Astrocyte (in vitro differentiated cells and primary cell): ENCODE measurements at regions not wholly inside any gene's neighbourhood (a gene's known extent, or its start where the extent isn't known, plus 50 kb on each side); places are given as distances from the start of the nearest gene placed in this dataset.

Experiments used
- DNase-seq: peaks from one replicate; pipeline ENCODE4 v3.0.0-alpha.2; 2010; ENCODE audit warnings: low read depth
- FAIRE-seq: peaks from 2 replicates; lab custom pipeline; 2011; peaks lifted over from hg19 to GRCh38; lab: Jason Lieb, UNC
- H2AFZ ChIP-seq: 2 replicates; pipeline ENCODE4 v1.6.0; 2012; ENCODE audit warnings: low read depth, low read length, inconsistent platforms
- H3K27ac ChIP-seq: 2 replicates; pipeline ENCODE4 v1.5.1; 2011; ENCODE audit warnings: low read depth, low read length, inconsistent platforms
- H3K27me3 ChIP-seq: 2 replicates; pipeline ENCODE4 v1.6.0; 2011; ENCODE audit warnings: low read length, inconsistent platforms; ENCODE audit not compliant: insufficient read depth
- H3K36me3 ChIP-seq: 2 replicates; pipeline ENCODE4 v1.5.1; 2011; ENCODE audit warnings: low read length, inconsistent platforms; ENCODE audit not compliant: insufficient read depth
- H3K4me1 ChIP-seq: 2 replicates; pipeline ENCODE4 v1.5.1; 2011; ENCODE audit warnings: low read length, inconsistent platforms; ENCODE audit not compliant: insufficient read depth
- H3K4me2 ChIP-seq: 2 replicates; pipeline ENCODE4 v1.6.0; 2012; ENCODE audit warnings: low read length, inconsistent platforms
- H3K4me3 ChIP-seq: 2 replicates; pipeline ENCODE4 v1.5.1; 2011; ENCODE audit warnings: low read depth, mild to moderate bottlenecking, low read length, inconsistent platforms; ENCODE audit not compliant: insufficient read depth
- H3K79me2 ChIP-seq: 2 replicates; pipeline ENCODE4 v1.6.0; 2012; ENCODE audit warnings: mild to moderate bottlenecking, low read length, inconsistent platforms; ENCODE audit not compliant: insufficient read depth
- H3K9ac ChIP-seq: 2 replicates; pipeline ENCODE4 v1.6.0; 2012; ENCODE audit warnings: mild to moderate bottlenecking, low read length, inconsistent platforms
- H3K9me3 ChIP-seq: 2 replicates; pipeline ENCODE4 v1.5.1; 2012; ENCODE audit warnings: low read depth, mild to moderate bottlenecking, low read length, inconsistent platforms; ENCODE audit not compliant: insufficient read depth
- H4K20me1 ChIP-seq: 2 replicates; pipeline ENCODE4 v1.6.0; 2012; ENCODE audit warnings: low read length, inconsistent platforms; ENCODE audit not compliant: insufficient read depth
- H3K27ac Mint-ChIP-seq: one replicate; pipeline ENCODE4 v1.8.0; 2021; ENCODE audit warnings: mild to moderate bottlenecking, mixed read lengths; ENCODE audit not compliant: unreplicated experiment
- H3K27me3 Mint-ChIP-seq: one replicate; pipeline ENCODE4 v1.8.0; 2021; ENCODE audit warnings: low read depth, mixed read lengths; ENCODE audit not compliant: unreplicated experiment
- H3K36me3 Mint-ChIP-seq: one replicate; pipeline ENCODE4 v1.8.0; 2021; ENCODE audit warnings: low read depth, mixed read lengths; ENCODE audit not compliant: unreplicated experiment
- H3K4me1 Mint-ChIP-seq: one replicate; pipeline ENCODE4 v1.8.0; 2021; ENCODE audit warnings: low read depth, mixed read lengths; ENCODE audit not compliant: unreplicated experiment
- H3K4me3 Mint-ChIP-seq: one replicate; pipeline ENCODE4 v1.8.0; 2021; ENCODE audit warnings: mild to moderate bottlenecking, moderate library complexity, mixed read lengths; ENCODE audit not compliant: unreplicated experiment
- H3K9me3 Mint-ChIP-seq: one replicate; pipeline ENCODE4 v1.8.0; 2021; ENCODE audit warnings: mild to moderate bottlenecking, mixed read lengths; ENCODE audit not compliant: unreplicated experiment
- EZH2 ChIP-seq: IDR thresholded peaks from 2 replicates; pipeline ENCODE4 v1.6.1; 2012; ENCODE audit warnings: mild to moderate bottlenecking, low read length, inconsistent platforms; ENCODE audit not compliant: insufficient read depth
- TF ChIP-seq, protein P1 (sequence below): IDR thresholded peaks from 2 replicates; pipeline ENCODE4 v1.5.1; 2011; ENCODE audit warnings: low read depth, mild to moderate bottlenecking, inconsistent platforms, low read length, moderate library complexity; ENCODE audit not compliant: insufficient read depth

- H2AFZ ChIP-seq, result no peak overlapping the region
- no peaks in the 10 kb centered on the region for H3K9me3 ChIP-seq
- no peak overlapping the region for H3K4me2 ChIP-seq
- H3K4me3 ChIP-seq, result no peak overlapping the region
- Mint-ChIP-seq H3K27me3 (no peaks in the 10 kb centered on the region), H3K9me3 (peaks cover 6% of the 10 kb centered on the region), H3K36me3 (no peaks in the 10 kb centered on the region), H3K4me1 (peaks cover 12% of the 10 kb centered on the region), H3K4me3 (no peak overlapping the region), H3K27ac (no peak overlapping the region)
- H3K27ac ChIP-seq, result no peak overlapping the region
- FAIRE-seq (no peak), DNase-seq (no peak)
- no peaks in the 10 kb centered on the region for H4K20me1 ChIP-seq
- TF ChIP-seq, protein P1, sequence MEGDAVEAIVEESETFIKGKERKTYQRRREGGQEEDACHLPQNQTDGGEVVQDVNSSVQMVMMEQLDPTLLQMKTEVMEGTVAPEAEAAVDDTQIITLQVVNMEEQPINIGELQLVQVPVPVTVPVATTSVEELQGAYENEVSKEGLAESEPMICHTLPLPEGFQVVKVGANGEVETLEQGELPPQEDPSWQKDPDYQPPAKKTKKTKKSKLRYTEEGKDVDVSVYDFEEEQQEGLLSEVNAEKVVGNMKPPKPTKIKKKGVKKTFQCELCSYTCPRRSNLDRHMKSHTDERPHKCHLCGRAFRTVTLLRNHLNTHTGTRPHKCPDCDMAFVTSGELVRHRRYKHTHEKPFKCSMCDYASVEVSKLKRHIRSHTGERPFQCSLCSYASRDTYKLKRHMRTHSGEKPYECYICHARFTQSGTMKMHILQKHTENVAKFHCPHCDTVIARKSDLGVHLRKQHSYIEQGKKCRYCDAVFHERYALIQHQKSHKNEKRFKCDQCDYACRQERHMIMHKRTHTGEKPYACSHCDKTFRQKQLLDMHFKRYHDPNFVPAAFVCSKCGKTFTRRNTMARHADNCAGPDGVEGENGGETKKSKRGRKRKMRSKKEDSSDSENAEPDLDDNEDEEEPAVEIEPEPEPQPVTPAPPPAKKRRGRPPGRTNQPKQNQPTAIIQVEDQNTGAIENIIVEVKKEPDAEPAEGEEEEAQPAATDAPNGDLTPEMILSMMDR, result no peak
- no peak for TF ChIP-seq EZH2
- no peaks in the 10 kb centered on the region for H3K27me3 ChIP-seq
- no peaks in the 10 kb centered on the region for H3K79me2 ChIP-seq
- peaks cover 21% of the 10 kb centered on the region for H3K4me1 ChIP-seq
- H3K9ac ChIP-seq, result no peak overlapping the region
- no peaks in the 10 kb centered on the region for H3K36me3 ChIP-seq
Measured at GRCh38 chr3:177536873-177537272, 339.6 kb upstream of the TBL1XR1 start.

GRCh38 chr3:177537612-177538011 lies 340.3 kb upstream of the TBL1XR1 start:
- Histone ChIP-seq H4K20me1 (no peaks in the 10 kb centered on the region), H3K9me3 (no peaks in the 10 kb centered on the region), H3K27ac (no peak overlapping the region), H3K27me3 (no peaks in the 10 kb centered on the region), H3K4me1 (peaks cover 21% of the 10 kb centered on the region), H3K36me3 (no peaks in the 10 kb centered on the region), H3K9ac (no peak overlapping the region), H2AFZ (no peak overlapping the region), H3K4me3 (no peak overlapping the region), H3K79me2 (no peaks in the 10 kb centered on the region), H3K4me2 (peak overlapping the region; percentile 57)
- H3K9me3 Mint-ChIP-seq, result peaks cover 5% of the 10 kb centered on the region
- no peak overlapping the region for H3K4me3 Mint-ChIP-seq
- no peaks in the 10 kb centered on the region for H3K27me3 Mint-ChIP-seq
- peak overlapping the region; percentile 37 for H3K27ac Mint-ChIP-seq
- H3K36me3 Mint-ChIP-seq, result no peaks in the 10 kb centered on the region
- no peak for FAIRE-seq
- H3K4me1 Mint-ChIP-seq, result peaks cover 12% of the 10 kb centered on the region
- no peak for DNase-seq
- TF ChIP-seq EZH2, result no peak
- TF ChIP-seq, protein P1, result no peak

DNA sequence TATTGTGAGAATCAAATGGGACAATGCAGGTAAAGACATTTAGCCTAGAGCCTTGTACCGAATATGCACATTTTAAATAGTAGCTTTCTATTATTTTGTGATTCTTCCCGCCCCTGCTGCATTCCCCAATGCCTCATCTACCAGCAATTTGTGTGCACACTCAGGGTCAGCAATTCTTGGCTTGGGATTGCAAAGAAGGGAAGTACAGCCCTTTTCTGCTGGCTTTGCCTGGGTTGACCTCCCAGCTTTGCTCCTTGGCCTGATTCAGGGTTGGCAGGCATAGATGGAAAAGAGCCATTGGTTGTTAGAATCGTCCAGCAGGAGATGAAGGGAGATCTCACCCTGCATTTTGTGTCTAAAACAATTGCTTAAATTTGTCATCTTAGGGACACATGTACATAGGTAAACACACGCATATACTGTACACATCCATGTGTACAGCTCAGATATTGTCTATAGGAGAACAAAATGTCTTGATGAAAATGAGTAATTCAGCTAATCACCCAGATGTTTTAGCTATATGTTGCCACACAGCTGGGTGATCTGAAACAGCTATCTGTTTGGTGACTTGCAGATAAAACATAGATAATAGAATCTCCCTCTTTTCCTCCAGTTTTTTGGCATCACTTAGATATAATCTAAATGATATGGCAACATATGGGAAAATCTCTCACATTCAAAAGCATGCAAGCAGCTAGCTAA lies 340.9 kb upstream of the TBL1XR1 start:
- no peaks in the 10 kb centered on the region for H3K79me2 ChIP-seq
- H4K20me1 ChIP-seq, result no peaks in the 10 kb centered on the region
- FAIRE-seq (peak; percentile 58), DNase-seq (peak; percentile 70)
- Mint-ChIP-seq H3K4me3 (no peak overlapping the region), H3K27me3 (no peaks in the 10 kb centered on the region), H3K4me1 (peaks cover 12% of the 10 kb centered on the region), H3K36me3 (no peaks in the 10 kb centered on the region), H3K27ac (peak overlapping the region; percentile 37), H3K9me3 (peaks cover 5% of the 10 kb centered on the region)
- H2AFZ ChIP-seq, result no peak overlapping the region
- H3K4me2 ChIP-seq, result peak overlapping the region; percentile 57
- peaks cover 21% of the 10 kb centered on the region for H3K4me1 ChIP-seq
- no peaks in the 10 kb centered on the region for H3K36me3 ChIP-seq
- no peaks in the 10 kb centered on the region for H3K27me3 ChIP-seq
- no peak overlapping the region for H3K4me3 ChIP-seq
- no peak overlapping the region for H3K27ac ChIP-seq
- H3K9me3 ChIP-seq, result no peaks in the 10 kb centered on the region
- no peak overlapping the region for H3K9ac ChIP-seq
- TF ChIP-seq, protein P1, result no peak
